ENCODE measurements at regions not wholly inside any gene's neighbourhood (a gene's known extent, or its start where the extent isn't known, plus 50 kb on each side); places are given as distances from the start of the nearest gene placed in this dataset.

DNA sequence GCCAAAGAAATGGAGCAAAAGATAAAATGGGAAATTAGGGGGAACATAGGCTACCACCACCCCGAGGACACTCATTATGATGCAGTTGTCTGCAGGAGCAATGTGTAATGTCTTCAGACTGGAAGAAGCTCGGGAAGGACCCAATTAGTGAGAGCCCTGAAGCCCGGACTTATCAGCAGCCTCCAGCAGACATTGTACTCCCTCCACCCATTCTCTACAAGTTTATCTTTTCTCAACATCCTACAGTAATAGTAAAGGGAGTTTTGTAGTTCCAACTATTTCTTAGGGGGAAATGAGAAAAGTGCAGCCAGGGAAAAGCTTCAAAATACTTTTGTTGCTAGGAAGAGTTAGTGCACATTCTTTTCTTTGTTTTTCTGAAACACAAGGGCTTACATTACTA lies 657.3 kb upstream of the COBL start:
- no peaks in the 10 kb centered on the region for H3K79me1 ChIP-seq (replicated peaks; ENCODE audit: low read length, poor library complexity, severe bottlenecking)

GRCh38 chr7:51973071-51973470 lies 656.5 kb upstream of the COBL start:
- no peaks in the 10 kb centered on the region for H3K27me3 ChIP-seq (ENCODE audit: control insufficient read depth in 1 of 2, insufficient read depth in 1 of 2, low read length in 2 of 2)
- 93% methylated on average over 7 of the region's 10 CpGs for whole genome bisulfite sequencing
- H2BK15ac ChIP-seq (ENCODE audit: low read depth, poor library complexity, severe bottlenecking) = no peak overlapping the region
- H2BK12ac ChIP-seq (ENCODE audit: low read length in 2 of 2) = no peak overlapping the region
- no peaks in the 10 kb centered on the region for H3K9me3 ChIP-seq (ENCODE audit: control insufficient read depth, low read length)
- no peak overlapping the region for H4K91ac ChIP-seq (ENCODE audit: low read length)
- H2BK5ac ChIP-seq (ENCODE audit: low read depth, low read length, poor library complexity, severe bottlenecking) = no peak overlapping the region
- no peak overlapping the region for H3K14ac ChIP-seq (ENCODE audit: low read length in 2 of 2)
- H3K4ac ChIP-seq (ENCODE audit: low read depth in 1 of 2, low read length in 2 of 2) = no peak overlapping the region
- H4K8ac ChIP-seq (ENCODE audit: low read length) = no peak overlapping the region
- H2BK120ac ChIP-seq (ENCODE audit: low read depth, low read length) = no peak overlapping the region
- H2AK5ac ChIP-seq (ENCODE audit: low read length, severe bottlenecking) = no peak overlapping the region
- H3K4me3 ChIP-seq (ENCODE audit: insufficient read depth in 1 of 2, low read depth in 1 of 2, low read length in 2 of 2) = no peak overlapping the region
- H3K18ac ChIP-seq (ENCODE audit: low read depth in 1 of 2, low read length in 2 of 2) = no peak overlapping the region
- H3K23ac ChIP-seq (ENCODE audit: low read length in 2 of 2) = no peak overlapping the region
- H3K9ac ChIP-seq (ENCODE audit: low read length) = no peak overlapping the region
- H3K79me1 ChIP-seq (replicated peaks; ENCODE audit: low read length, poor library complexity, severe bottlenecking) = no peaks in the 10 kb centered on the region
- no peak for DNase-seq
- no peak overlapping the region for H3K4me2 ChIP-seq (ENCODE audit: low read length, poor library complexity, severe bottlenecking)
- no peak overlapping the region for H2AFZ ChIP-seq (ENCODE audit: low read depth, low read length)
- no peaks in the 10 kb centered on the region for H3K36me3 ChIP-seq (ENCODE audit: control insufficient read depth in 1 of 2, insufficient read depth in 2 of 2, low read depth in 1 of 2, low read length in 2 of 2)
- no peak overlapping the region for H3K27ac ChIP-seq (ENCODE audit: low read length, poor library complexity, severe bottlenecking)
- H3K4me1 ChIP-seq (ENCODE audit: control insufficient read depth, insufficient read depth, low read depth, low read length) = no peaks in the 10 kb centered on the region

More for the DNA sequence above, 657.3 kb upstream of the COBL start:
- H3K4ac ChIP-seq (ENCODE audit: low read depth in 1 of 2, low read length in 2 of 2) = no peak overlapping the region
- no peak overlapping the region for H3K4me2 ChIP-seq (ENCODE audit: low read length, poor library complexity, severe bottlenecking)
- no peaks in the 10 kb centered on the region for H3K27me3 ChIP-seq (ENCODE audit: control insufficient read depth in 1 of 2, insufficient read depth in 1 of 2, low read length in 2 of 2)
- no peak overlapping the region for H3K27ac ChIP-seq (ENCODE audit: low read length, poor library complexity, severe bottlenecking)
- no peak overlapping the region for H3K14ac ChIP-seq (ENCODE audit: low read length in 2 of 2)
- no peak overlapping the region for H2AFZ ChIP-seq (ENCODE audit: low read depth, low read length)
- H3K18ac ChIP-seq (ENCODE audit: low read depth in 1 of 2, low read length in 2 of 2) = no peak overlapping the region
- no peak overlapping the region for H2BK12ac ChIP-seq (ENCODE audit: low read length in 2 of 2)
- H3K9me3 ChIP-seq (ENCODE audit: control insufficient read depth, low read length) = no peaks in the 10 kb centered on the region
- H2BK5ac ChIP-seq (ENCODE audit: low read depth, low read length, poor library complexity, severe bottlenecking) = no peak overlapping the region
- no peak overlapping the region for H3K4me3 ChIP-seq (ENCODE audit: insufficient read depth in 1 of 2, low read depth in 1 of 2, low read length in 2 of 2)
- no peaks in the 10 kb centered on the region for H3K4me1 ChIP-seq (ENCODE audit: control insufficient read depth, insufficient read depth, low read depth, low read length)
- WGBS = no CpG with 5 or more reads among the region's 3 CpGs
- H2AK5ac ChIP-seq (ENCODE audit: low read length, severe bottlenecking) = no peak overlapping the region
- DNase-seq = no peak
- no peak overlapping the region for H2BK15ac ChIP-seq (ENCODE audit: low read depth, poor library complexity, severe bottlenecking)
- no peak overlapping the region for H3K9ac ChIP-seq (ENCODE audit: low read length)
- no peak overlapping the region for H3K23ac ChIP-seq (ENCODE audit: low read length in 2 of 2)
- no peak overlapping the region for H2BK120ac ChIP-seq (ENCODE audit: low read depth, low read length)
- H4K8ac ChIP-seq (ENCODE audit: low read length) = no peak overlapping the region
- H4K91ac ChIP-seq (ENCODE audit: low read length) = no peak overlapping the region
- H3K36me3 ChIP-seq (ENCODE audit: control insufficient read depth in 1 of 2, insufficient read depth in 2 of 2, low read depth in 1 of 2, low read length in 2 of 2) = no peaks in the 10 kb centered on the region

GRCh38 chr7:51970961-51971665 lies 654.5 kb upstream of the COBL start:
- Histone ChIP-seq H3K36me3 (ENCODE audit: control insufficient read depth in 1 of 2, insufficient read depth in 2 of 2, low read depth in 1 of 2, low read length in 2 of 2) (no peaks in the 10 kb centered on the region), H3K18ac (ENCODE audit: low read depth in 1 of 2, low read length in 2 of 2) (no peak overlapping the region), H3K27ac (ENCODE audit: low read length, poor library complexity, severe bottlenecking) (no peak overlapping the region), H3K14ac (ENCODE audit: low read length in 2 of 2) (no peak overlapping the region), H4K91ac (ENCODE audit: low read length) (no peak overlapping the region), H3K4me2 (ENCODE audit: low read length, poor library complexity, severe bottlenecking) (no peak overlapping the region), H2BK12ac (ENCODE audit: low read length in 2 of 2) (no peak overlapping the region), H3K4ac (ENCODE audit: low read depth in 1 of 2, low read length in 2 of 2) (no peak overlapping the region), H3K79me1 (replicated peaks; ENCODE audit: low read length, poor library complexity, severe bottlenecking) (no peaks in the 10 kb centered on the region), H2AK5ac (ENCODE audit: low read length, severe bottlenecking) (no peak overlapping the region), H2BK5ac (ENCODE audit: low read depth, low read length, poor library complexity, severe bottlenecking) (no peak overlapping the region), H4K8ac (ENCODE audit: low read length) (no peak overlapping the region), H3K4me3 (ENCODE audit: insufficient read depth in 1 of 2, low read depth in 1 of 2, low read length in 2 of 2) (no peak overlapping the region), H3K9ac (ENCODE audit: low read length) (no peak overlapping the region), H3K23ac (ENCODE audit: low read length in 2 of 2) (no peak overlapping the region), H2AFZ (ENCODE audit: low read depth, low read length) (no peak overlapping the region), H2BK120ac (ENCODE audit: low read depth, low read length) (no peak overlapping the region), H3K4me1 (ENCODE audit: control insufficient read depth, insufficient read depth, low read depth, low read length) (no peaks in the 10 kb centered on the region), H3K27me3 (ENCODE audit: control insufficient read depth in 1 of 2, insufficient read depth in 1 of 2, low read length in 2 of 2) (no peaks in the 10 kb centered on the region), H2BK15ac (ENCODE audit: low read depth, poor library complexity, severe bottlenecking) (no peak overlapping the region), H3K9me3 (ENCODE audit: control insufficient read depth, low read length) (no peaks in the 10 kb centered on the region)
- 78% methylated on average over 4 of the region's 4 CpGs for WGBS
- DNase-seq = no peak

DNA sequence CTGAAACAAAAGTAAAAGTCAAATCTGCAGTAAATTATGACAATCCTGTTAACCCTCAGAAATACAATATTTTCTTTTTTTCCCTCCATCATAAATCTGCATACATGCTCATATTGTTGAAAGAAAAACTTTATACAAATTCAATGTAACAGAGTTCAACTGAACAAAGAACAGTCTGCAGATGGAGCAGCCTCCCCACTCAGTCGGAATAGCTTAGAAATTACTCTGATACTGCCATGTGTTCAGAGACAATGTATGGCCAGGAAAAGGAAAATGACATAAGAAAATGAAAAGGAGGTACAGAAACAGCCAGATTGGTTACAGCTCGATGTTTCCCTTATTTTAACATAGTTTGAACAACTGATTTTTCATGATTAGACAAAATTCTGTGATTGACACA lies 651.9 kb upstream of the COBL start:
- H3K4me1 ChIP-seq (ENCODE audit: control insufficient read depth, insufficient read depth, low read depth, low read length) = no peaks in the 10 kb centered on the region
- 100% methylated on average over 1 of the region's 2 CpGs for WGBS
- H3K9me3 ChIP-seq (ENCODE audit: control insufficient read depth, low read length) = no peaks in the 10 kb centered on the region
- no peak overlapping the region for H3K4me2 ChIP-seq (ENCODE audit: low read length, poor library complexity, severe bottlenecking)
- no peak overlapping the region for H3K9ac ChIP-seq (ENCODE audit: low read length)
- no peaks in the 10 kb centered on the region for H3K79me1 ChIP-seq (replicated peaks; ENCODE audit: low read length, poor library complexity, severe bottlenecking)
- no peak overlapping the region for H3K4me3 ChIP-seq (ENCODE audit: insufficient read depth in 1 of 2, low read depth in 1 of 2, low read length in 2 of 2)
- H2AFZ ChIP-seq (ENCODE audit: low read depth, low read length) = no peak overlapping the region
- no peak overlapping the region for H2BK12ac ChIP-seq (ENCODE audit: low read length in 2 of 2)
- no peaks in the 10 kb centered on the region for H3K36me3 ChIP-seq (ENCODE audit: control insufficient read depth in 1 of 2, insufficient read depth in 2 of 2, low read depth in 1 of 2, low read length in 2 of 2)
- no peak overlapping the region for H3K23ac ChIP-seq (ENCODE audit: low read length in 2 of 2)
- no peak overlapping the region for H4K8ac ChIP-seq (ENCODE audit: low read length)
- H2BK15ac ChIP-seq (ENCODE audit: low read depth, poor library complexity, severe bottlenecking) = no peak overlapping the region
- no peak for DNase-seq
- no peak overlapping the region for H3K4ac ChIP-seq (ENCODE audit: low read depth in 1 of 2, low read length in 2 of 2)
- no peaks in the 10 kb centered on the region for H3K27me3 ChIP-seq (ENCODE audit: control insufficient read depth in 1 of 2, insufficient read depth in 1 of 2, low read length in 2 of 2)
- no peak overlapping the region for H4K91ac ChIP-seq (ENCODE audit: low read length)
- no peak overlapping the region for H2AK5ac ChIP-seq (ENCODE audit: low read length, severe bottlenecking)
- H2BK120ac ChIP-seq (ENCODE audit: low read depth, low read length) = no peak overlapping the region
- no peak overlapping the region for H3K27ac ChIP-seq (ENCODE audit: low read length, poor library complexity, severe bottlenecking)
- no peak overlapping the region for H2BK5ac ChIP-seq (ENCODE audit: low read depth, low read length, poor library complexity, severe bottlenecking)
- H3K18ac ChIP-seq (ENCODE audit: low read depth in 1 of 2, low read length in 2 of 2) = no peak overlapping the region
- no peak overlapping the region for H3K14ac ChIP-seq (ENCODE audit: low read length in 2 of 2)

Data from mesenchymal stem cell (in vitro differentiated cells and primary cell).